OCI-LY7 (cell line): ENCODE measurements at regions not wholly inside any gene's neighbourhood (a gene's known extent, or its start where the extent isn't known, plus 50 kb on each side); places are given as distances from the start of the nearest gene placed in this dataset.

Experiments used
- BruUV-seq: library from RNA; stranded (reverse); fragments of 400-500 nt; replicated peaks from 2 replicates; lab custom pipeline; 2021; lab: Mats Ljungman, UMichigan
- CTCF ChIA-PET: fragments of 300-600 bp; sonication (Branson Sonifier 250); formaldehyde crosslinking; loops from one replicate; lab custom pipeline; 2022; ENCODE audit warnings: antibody characterized with exemption; ENCODE audit not compliant: unreplicated experiment; lab: Charles Lee
- POLR2A ChIA-PET: fragments of 300-600 bp; sonication (Branson Sonifier 250); formaldehyde crosslinking; loops from one replicate; lab custom pipeline; 2022; ENCODE audit warnings: antibody characterized with exemption; lab: Charles Lee
- DNase-seq: peaks from one replicate; pipeline ENCODE4 v3.0.0-alpha.2; 2015; ENCODE audit warnings: low spot score
- H2AFZ ChIP-seq: fragments of 200-600 bp; sonication (generic), shearing (Covaris generic); 2 replicates; pipeline ENCODE4 v1.6.1; 2014; ENCODE audit warnings: mild to moderate bottlenecking, antibody characterized with exemption, low read length, moderate library complexity
- H3K27ac ChIP-seq: fragments of 200-600 bp; sonication (generic); 2 replicates; pipeline ENCODE4 v1.5.1; 2014; ENCODE audit warnings: mixed run types, low read depth, mild to moderate bottlenecking, moderate library complexity, low read length, inconsistent platforms; ENCODE audit not compliant: poor library complexity, severe bottlenecking
- H3K36me3 ChIP-seq: fragments of 200-600 bp; sonication (generic); 2 replicates; pipeline ENCODE4 v1.6.1; 2014; ENCODE audit warnings: mild to moderate bottlenecking, antibody characterized with exemption, low read length, moderate library complexity, mixed read lengths; ENCODE audit not compliant: insufficient read depth
- H3K4me1 ChIP-seq: fragments of 200-600 bp; sonication (generic); 2 replicates; pipeline ENCODE4 v1.5.1; 2014; ENCODE audit warnings: mild to moderate bottlenecking, low read length; ENCODE audit not compliant: insufficient read depth, poor library complexity, severe bottlenecking
- H3K4me2 ChIP-seq: fragments of 200-600 bp; sonication (generic); 2 replicates; pipeline ENCODE4 v1.6.1; 2014; ENCODE audit warnings: mild to moderate bottlenecking, low read length
- H3K4me3 ChIP-seq: fragments of 200-600 bp; sonication (generic); 2 replicates; pipeline ENCODE4 v1.5.1; 2014; ENCODE audit warnings: mild to moderate bottlenecking, low read depth, low read length; ENCODE audit not compliant: poor library complexity, severe bottlenecking
- H3K79me2 ChIP-seq: fragments of 200-600 bp; sonication (generic); 2 replicates; pipeline ENCODE4 v1.6.1; 2016; ENCODE audit warnings: low read depth, mild to moderate bottlenecking, low read length, moderate library complexity, mixed read lengths; ENCODE audit not compliant: insufficient read depth
- H3K9me2 ChIP-seq: fragments of 200-600 bp; sonication (generic); 2 replicates; pipeline ENCODE4 v1.6.1; 2016; ENCODE audit warnings: mild to moderate bottlenecking, low read length, mixed read lengths; ENCODE audit not compliant: insufficient read depth
- H3K9me3 ChIP-seq: fragments of 200-600 bp; sonication (generic); 2 replicates; pipeline ENCODE4 v1.6.1; 2014; ENCODE audit warnings: mild to moderate bottlenecking, mixed run types, low read length, mixed read lengths
- H4K20me1 ChIP-seq: fragments of 200-600 bp; sonication (generic); 2 replicates; pipeline ENCODE4 v1.6.1; 2014; ENCODE audit warnings: mild to moderate bottlenecking, antibody characterized with exemption, low read length, moderate library complexity, mixed read lengths; ENCODE audit not compliant: insufficient read depth
- CTCF ChIP-seq: fragments of 200-600 bp; sonication (generic); conservative IDR thresholded peaks from 2 replicates; pipeline ENCODE4 v1.5.1; 2014; ENCODE audit warnings: mild to moderate bottlenecking, antibody characterized with exemption, low read length, moderate library complexity, mixed read lengths
- EZH2phosphoT487 ChIP-seq: fragments of 200-600 bp; sonication (generic); IDR thresholded peaks from 2 replicates; pipeline ENCODE4 v1.6.1; 2018; ENCODE audit warnings: low read depth, borderline replicate concordance, mild to moderate bottlenecking, mixed run types, antibody characterized with exemption, low read length, moderate library complexity, mixed read lengths
- intact Hi-C: fragments of 100-400 bp; cut with micrococcal nuclease; formaldehyde crosslinking; loops from one replicate; pipeline ENCODE4 v1.10.0; 2022; ENCODE audit not compliant: unreplicated experiment

GRCh38 chr1:29585201-29585600 is 348.9 kb downstream of the PTPRU start:
- no peak overlapping the region for H3K4me3 ChIP-seq
- H3K79me2 ChIP-seq, result no peaks in the 10 kb centered on the region
- no peak for DNase-seq
- no peak overlapping the region for H2AFZ ChIP-seq
- TF ChIP-seq EZH2phosphoT487, result no peak
- no peak for TF ChIP-seq CTCF
- H3K4me2 ChIP-seq, result no peak overlapping the region
- no peaks in the 10 kb centered on the region for H3K9me2 ChIP-seq
- no peaks in the 10 kb centered on the region for H3K36me3 ChIP-seq
- intact Hi-C loops, result no loop called here
- CTCF ChIA-PET, result no interaction called here
- BruUV-seq, result no TSS peak
- H3K4me1 ChIP-seq, result no peaks in the 10 kb centered on the region
- no peak overlapping the region for H3K27ac ChIP-seq
- H3K9me3 ChIP-seq, result no peaks in the 10 kb centered on the region
- H4K20me1 ChIP-seq, result no peaks in the 10 kb centered on the region
- POLR2A ChIA-PET, result no interaction called here

- Histone ChIP-seq H3K4me3 (no peak overlapping the region), H2AFZ (no peak overlapping the region), H4K20me1 (no peaks in the 10 kb centered on the region), H3K36me3 (no peaks in the 10 kb centered on the region), H3K9me3 (no peaks in the 10 kb centered on the region), H3K4me1 (no peaks in the 10 kb centered on the region), H3K9me2 (no peaks in the 10 kb centered on the region), H3K27ac (no peak overlapping the region), H3K4me2 (no peak overlapping the region), H3K79me2 (no peaks in the 10 kb centered on the region)
- TF ChIP-seq EZH2phosphoT487, result no peak
- TF ChIP-seq CTCF, result no peak
- BruUV-seq, result no TSS peak
- POLR2A ChIA-PET, result interaction anchor here (0.6 kb wide), 1 partner anchor 1188 kb away, joined by 3 read pairs; no protein-coding TSS in a partner anchor
- DNase-seq, result no peak
- intact Hi-C loops, result no loop called here
- CTCF ChIA-PET, result no interaction called here
Measured at GRCh38 chr1:29584776-29585175, 348.5 kb downstream of the PTPRU start.

- no TSS peak for BruUV-seq
Measured at GRCh38 chr1:29584362-29584761, 348.0 kb downstream of the PTPRU start.

More at GRCh38 chr1:29584362-29584761, 348.0 kb downstream of the PTPRU start:
- no peak for TF ChIP-seq CTCF
- TF ChIP-seq EZH2phosphoT487, result no peak
- Histone ChIP-seq H3K36me3 (no peaks in the 10 kb centered on the region), H3K9me2 (no peaks in the 10 kb centered on the region), H3K9me3 (no peaks in the 10 kb centered on the region), H4K20me1 (no peaks in the 10 kb centered on the region), H2AFZ (no peak overlapping the region), H3K27ac (no peak overlapping the region), H3K4me2 (no peak overlapping the region), H3K4me3 (no peak overlapping the region), H3K4me1 (no peaks in the 10 kb centered on the region), H3K79me2 (no peaks in the 10 kb centered on the region)
- ChIA-PET CTCF (no interaction called here), POLR2A (interaction anchor here (0.6 kb wide), 1 partner anchor 1187 kb away, joined by 3 read pairs; no protein-coding TSS in a partner anchor)
- intact Hi-C loops, result no loop called here
- DNase-seq, result no peak
